CD4-positive, alpha-beta T cell treated with Interleukin-6 at 100 ng/mL for 8 hours (primary cell): ENCODE measurements at regions not wholly inside any gene's neighbourhood (a gene's known extent, or its start where the extent isn't known, plus 50 kb on each side); places are given as distances from the start of the nearest gene placed in this dataset.

Experiments used
- DNase-seq: peaks from one replicate; pipeline ENCODE4 v3.0.0-alpha.2; 2020; ENCODE audit warnings: mixed read lengths, low spot score

DNA sequence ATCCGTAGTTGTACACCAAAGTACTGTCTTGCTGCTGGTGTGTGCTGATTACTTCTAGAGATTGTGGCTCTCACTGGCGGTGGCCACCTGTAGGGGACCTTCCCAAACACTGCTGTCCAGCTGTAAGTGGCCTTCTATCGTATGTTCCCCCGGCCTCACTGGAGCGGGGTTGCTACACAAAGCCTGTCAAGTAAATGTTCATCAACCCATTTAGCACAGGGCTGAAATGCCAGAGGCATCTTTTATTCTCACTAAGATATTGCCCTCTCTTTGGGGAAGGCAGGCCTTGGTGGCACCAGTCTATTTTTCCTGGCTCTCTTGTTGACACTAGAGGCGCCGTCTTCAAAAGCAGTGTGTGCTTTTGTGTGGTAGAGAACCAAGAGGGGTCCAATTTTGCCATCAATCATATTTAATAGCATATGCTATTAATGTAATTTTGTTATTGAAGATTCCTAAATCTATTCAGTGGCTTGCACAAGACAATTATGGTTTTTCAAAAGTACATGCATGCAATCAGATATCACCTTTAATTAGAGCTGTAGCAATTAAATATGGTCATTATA lies 514.4 kb upstream of the SALL1 start:
- DNase-seq, result no peak

DNA sequence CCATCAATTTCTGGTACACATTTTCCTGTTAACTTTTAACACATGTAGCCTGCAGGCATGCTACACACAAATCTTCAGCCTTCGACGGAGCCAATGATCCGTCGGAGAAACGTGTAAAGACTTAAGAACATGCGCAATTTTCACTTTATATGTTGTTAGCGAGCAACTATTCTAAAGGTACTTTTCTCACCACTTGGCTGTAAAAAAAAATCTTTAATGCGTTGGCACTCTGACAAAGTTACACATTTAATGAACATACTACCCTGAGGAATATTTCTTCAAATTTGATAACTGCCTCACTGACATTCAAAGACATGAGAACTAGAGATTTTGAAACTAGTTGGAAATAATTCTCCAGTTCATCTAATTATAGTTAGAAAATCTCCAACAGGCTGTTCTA lies 507.5 kb upstream of the SALL1 start:
- DNase-seq, result no peak

DNA sequence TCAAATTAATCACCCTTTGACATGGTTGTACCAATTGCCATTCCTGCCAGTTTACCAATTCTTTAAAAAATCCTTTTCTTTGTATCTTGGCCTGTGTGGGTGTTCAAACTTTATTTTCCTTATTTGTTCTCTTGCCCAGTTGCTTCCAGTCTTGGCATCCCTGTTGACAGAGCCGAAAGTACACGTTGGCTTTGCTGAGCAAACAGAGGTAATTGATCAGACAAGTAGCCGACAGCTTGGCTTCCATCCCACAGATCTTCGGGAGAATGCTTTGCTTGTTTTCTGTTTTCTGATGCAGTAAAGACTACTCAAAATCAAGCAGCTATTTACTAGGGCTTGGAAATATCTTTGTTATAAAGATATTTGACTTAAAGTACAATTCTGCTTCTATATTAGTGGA lies 506.8 kb upstream of the SALL1 start:
- no peak for DNase-seq

DNA sequence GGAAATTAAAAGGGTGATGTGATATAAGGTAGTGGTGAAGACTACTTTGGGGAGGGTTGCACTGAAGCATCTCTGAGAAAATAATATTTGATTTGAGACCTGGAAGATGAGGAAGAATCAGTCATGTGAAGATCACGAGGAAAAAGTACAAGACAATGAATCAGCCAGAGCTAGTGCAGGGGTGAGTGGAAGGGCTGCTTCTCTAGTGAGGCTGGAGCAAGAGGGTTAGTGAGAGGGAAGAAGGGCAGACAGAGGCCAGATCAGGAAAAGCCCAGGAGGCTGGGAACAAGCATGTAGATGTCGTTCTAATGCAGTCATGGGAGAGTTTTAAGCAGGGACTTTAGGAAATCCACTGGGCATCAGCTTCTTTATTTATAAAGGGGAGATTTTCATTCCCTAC lies 504.2 kb upstream of the SALL1 start:
- no peak for DNase-seq

DNA sequence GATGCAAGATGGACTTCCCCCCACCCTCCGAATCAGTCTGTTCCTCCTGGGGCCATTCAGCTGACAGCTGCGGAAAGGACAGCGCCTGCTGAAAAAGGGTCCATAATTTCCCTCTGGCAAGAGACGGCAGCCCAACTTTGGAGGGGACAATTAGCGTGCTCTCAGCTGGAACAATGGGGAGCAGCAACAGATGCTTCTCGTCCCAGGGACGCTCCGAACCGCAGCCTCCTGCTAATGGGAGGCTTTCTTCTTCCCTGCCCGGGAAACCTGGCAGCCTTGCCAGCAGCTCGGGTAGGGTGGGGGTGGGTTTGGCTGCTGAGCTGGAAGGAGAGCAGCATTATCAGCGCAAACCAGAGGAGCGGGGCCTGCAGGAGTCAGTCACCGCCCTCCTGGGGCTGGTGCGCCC lies 500.0 kb upstream of the SALL1 start:
- DNase-seq, result no peak

DNA sequence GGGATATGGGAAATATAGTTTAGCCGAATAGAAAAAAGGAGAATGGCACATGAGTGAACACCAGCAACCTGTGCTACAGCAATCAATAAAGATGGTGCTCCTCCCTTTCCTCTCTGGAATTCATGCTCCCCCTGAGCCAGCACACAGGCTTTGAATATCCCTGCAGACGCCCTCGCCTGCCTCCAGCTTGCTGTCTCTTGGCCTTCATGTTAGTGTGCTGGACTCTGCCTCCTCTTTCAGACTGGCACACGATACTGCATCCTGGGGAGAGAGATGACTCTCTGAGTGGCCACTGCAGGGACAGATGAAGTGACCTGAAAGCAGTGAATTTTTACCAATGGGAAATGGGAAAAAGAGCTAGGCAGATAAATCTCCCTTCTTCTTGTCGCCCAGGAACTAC lies 498.6 kb upstream of the SALL1 start:
- DNase-seq, result no peak

DNA sequence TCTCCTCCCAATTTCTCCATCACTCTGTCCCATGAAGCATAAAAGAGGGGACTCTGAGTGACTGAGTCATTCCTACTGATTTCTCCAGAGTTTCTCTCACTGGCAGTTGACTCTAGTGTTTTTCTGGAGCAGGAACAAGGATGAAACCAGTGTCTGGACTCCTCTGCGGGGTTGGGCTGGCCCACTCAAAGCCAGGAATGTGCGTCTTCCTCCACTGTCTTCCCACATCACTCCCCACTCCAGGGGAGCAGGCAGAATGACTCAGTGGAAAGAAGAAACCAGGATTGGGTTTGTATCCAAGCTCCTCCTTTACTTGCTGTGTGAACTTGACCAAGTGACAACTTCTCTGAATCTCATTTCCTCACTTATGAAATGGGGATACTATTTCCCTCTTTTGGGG lies 497.5 kb upstream of the SALL1 start:
- DNase-seq, result no peak

DNA sequence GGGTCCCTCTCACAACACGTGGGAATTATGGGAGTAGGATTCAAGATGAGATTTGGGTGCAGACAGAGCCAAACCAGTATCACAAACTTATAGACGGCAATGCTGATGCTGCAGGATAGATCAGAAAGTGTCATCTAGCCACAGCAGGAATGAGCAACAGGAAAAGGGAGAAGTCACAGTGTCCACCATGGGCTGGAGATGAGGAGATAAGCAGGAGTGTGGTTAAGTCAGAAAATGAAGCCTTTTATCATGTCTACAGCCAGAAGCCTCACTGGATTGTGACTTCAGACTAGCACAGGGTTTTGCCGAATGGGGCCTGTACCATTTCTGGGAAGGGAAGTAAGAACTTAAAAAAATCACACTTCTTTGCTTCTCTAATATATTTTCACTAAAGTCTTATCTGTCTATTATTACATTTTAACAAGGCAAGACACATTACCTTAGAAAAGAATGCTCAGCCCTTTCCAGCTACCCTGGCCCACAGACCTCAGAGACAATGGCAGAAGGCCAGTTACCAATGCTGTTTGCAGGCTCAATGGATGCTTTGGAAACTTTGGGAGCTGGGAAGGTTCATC lies 490.2 kb upstream of the SALL1 start:
- DNase-seq, result no peak

DNA sequence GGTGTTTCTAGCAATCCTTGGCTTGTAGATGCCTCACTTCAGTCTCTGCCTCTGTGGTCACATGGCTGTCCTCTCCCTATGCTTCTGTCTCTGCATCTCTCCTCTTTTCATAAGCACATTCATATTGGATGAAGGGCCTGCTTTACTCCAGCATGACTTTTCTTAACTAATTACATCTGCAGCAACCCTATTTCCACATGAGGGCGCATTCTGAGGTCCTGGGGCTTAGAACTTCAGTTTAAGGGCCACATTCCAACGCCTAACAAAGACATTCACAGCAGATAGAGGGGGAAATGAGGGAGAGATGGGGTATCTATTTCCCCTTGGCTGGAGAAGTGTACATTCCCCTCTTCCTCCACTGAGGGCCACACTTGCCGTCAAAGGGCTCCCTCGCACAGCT lies 489.1 kb upstream of the SALL1 start:
- DNase-seq, result no peak

DNA sequence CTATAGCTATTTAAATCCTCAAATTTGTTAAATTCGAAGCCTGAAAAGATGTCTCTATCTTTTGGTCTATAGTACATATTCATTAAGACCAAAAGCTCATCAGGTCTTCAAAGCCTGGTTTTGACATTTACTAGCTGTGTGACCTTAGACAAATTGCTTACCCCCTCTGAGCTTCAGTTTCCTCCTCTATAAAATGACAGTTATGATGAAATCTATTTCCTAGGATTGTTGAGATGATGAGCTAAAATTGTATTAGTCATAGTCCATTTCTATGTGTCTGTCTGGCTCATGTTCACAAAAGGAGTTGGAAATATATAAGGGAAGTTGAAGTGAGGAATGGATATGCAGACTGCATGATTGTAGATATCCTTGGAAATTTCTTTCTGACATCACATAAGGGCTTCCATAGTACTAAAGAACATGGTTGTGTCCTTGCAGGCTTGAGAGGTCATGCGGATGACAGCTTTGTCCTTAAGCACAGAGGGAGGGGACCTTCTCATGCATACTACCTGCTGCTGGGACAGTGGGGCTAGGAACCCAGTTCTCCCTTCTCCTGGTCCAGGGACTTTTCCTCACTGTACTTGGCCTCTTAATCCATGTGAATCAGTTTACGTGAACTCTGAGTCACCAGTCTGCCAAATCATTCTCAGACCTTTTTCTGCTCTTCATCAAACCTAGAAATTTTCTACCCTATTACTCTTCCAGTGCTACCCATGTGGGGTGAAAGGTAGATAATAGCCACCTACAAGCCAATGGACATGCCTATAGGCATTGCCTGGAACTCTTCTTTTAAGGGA lies 487.5 kb upstream of the SALL1 start:
- no peak for DNase-seq

DNA sequence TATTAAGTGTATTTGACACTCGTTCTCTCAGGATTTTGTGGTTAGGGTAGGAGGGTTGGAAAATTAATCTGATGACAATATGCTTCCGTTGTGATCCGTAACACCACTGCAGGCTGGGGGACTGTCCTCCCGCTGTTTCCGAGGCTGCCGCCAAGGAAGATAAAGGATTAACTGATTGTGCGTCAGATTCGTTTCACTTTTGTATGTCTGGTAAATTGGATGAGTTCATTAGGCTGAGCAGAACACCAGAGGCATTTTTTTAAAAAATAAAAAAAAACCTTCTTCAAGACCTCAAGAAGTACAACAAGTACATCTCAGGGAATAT lies 486.7 kb upstream of the SALL1 start:
- DNase-seq, result no peak

DNA sequence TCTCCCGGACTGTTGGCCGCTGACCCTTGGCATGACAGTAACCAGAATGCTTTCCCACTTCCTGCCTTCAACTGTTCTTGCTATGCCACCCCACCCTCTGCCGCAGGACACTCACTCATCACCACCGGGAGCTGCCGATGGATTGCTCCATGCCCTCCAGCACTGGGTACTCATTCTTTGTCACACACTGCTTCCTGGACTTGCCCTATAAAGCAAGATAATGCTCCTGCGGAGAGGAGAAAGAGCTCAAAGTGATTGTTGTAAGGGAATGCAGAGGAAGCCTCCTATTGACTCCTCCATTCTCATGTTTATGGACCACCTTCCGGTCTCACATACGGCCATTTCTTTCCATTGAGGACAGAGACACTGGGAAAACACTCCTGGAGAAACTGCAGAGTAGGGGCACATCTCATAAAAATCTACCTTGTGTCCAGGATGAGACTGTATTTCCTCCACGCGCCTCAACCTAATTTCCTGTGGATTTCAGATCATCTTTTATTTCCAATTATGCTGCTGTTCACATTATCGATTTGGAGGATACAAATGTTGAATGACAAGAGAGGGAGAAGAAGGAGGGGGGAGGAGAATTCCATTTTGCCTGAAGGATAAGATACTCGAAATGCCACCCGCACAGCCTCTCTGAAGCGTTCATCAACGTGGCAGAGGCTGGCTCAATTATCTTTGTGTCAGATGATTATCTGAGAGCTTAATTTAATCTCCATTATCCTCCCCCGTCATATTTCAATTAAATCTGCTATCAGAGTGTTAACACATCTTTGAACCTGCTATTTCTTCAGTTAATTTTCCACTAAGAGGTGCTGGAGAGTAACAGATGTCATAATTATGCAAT lies 486.1 kb upstream of the SALL1 start:
- no peak for DNase-seq

DNA sequence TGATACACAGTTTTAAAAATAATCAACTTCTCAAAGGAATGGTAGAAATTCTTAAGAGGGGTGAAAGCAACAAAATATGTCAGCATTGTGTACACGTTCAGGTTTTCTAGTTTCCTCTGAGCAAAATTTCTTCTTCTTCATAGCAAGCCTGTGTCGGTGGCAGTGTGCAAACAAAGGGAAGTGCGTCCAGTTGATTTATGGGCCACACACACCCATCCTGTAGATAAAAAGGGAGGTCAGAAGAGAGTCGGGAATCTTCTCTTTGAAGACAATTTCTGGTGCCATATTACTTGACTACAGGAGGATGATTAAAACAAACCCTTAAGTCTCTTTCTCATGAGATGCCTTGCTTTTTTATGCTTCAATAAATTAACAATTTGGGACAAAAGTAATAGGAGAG lies 484.1 kb upstream of the SALL1 start:
- no peak for DNase-seq

DNA sequence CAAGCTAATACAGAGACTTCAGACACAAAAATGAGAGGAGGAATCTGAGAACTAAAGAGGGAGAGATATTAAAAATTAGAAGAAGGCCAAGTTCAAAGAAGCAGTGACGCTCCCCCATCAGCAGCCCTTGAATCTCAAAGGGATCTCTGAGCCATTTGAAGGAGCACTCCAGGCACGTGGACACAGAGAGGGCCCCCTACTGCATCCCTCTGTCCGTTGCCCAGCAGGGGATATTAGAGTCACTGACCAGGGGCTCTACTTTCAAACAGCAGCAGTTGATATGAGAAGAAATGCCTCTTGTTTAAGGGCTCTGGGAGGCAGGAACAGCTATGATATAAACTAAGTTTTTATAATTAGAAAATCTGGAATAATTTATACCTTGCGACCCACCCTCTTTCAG lies 479.0 kb upstream of the SALL1 start:
- DNase-seq, result no peak

DNA sequence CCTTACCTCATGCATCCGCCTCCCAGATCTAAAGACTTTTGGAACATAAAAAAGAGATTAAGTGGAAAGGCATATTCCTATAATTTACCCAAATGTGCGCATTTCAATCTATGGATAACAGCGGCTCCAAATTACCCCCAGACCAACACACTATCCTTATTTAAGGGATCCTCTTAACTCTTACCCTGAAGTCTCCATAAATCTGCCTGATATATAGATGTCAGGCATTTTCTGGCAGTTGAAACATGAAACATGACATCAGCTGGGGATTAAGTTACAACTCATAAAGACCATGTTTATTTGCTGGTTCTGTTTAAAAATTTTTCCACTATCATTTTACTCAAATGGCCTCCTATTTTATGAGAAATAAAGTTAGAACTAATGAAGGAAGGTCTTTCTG lies 478.5 kb upstream of the SALL1 start:
- DNase-seq, result no peak

DNA sequence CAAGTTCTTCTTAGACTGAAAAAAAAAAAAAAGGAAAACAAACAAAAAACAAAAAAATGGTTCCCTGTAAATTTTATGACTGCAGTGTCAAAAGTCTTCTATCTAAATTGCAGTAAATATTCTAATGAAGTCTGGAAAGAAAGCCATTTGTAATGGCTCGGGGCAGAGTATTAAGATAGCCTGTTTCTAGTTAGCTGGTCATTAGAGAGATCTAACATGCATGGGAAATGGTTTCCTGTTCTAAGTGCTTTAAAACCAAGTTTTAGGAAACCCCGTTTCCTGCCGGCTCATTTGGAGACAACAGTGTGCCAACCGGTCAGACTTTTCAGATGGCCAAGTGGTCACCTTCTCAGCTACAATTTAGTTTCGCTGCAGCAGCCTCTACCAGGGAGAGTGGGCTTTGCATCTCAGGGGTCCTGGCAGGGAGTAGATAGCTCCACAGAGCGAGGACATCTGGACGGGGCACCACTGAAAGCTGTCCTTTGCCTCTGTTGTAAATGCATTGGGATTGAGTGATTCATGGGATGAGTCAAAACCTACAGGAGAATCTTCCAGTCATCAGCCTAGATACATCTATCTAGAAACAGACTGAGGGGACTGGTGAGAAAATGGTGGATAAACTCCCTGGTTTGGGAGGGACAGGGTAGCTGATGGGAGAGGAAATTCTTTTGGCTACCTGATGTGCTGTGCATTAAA lies 473.2 kb upstream of the SALL1 start:
- DNase-seq, result no peak

DNA sequence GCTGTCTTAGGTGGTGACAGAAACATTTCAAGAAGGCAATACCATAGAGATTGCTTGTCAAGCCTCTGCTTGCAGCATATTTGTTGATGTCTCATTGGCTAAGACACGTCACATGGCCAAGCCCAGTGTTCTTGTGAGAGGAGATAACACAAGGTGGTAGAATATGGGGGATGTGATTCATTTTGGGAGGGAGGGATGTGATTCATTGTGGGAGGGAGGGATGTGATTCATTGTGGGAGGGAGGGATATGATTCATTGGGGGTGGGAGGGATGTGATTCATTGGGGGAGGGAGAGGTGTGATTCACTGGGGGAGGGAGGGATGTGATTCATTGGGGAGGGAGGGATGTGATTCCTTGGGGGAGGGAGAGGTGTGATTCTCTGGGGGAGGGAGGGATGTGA lies 470.5 kb upstream of the SALL1 start:
- no peak for DNase-seq

DNA sequence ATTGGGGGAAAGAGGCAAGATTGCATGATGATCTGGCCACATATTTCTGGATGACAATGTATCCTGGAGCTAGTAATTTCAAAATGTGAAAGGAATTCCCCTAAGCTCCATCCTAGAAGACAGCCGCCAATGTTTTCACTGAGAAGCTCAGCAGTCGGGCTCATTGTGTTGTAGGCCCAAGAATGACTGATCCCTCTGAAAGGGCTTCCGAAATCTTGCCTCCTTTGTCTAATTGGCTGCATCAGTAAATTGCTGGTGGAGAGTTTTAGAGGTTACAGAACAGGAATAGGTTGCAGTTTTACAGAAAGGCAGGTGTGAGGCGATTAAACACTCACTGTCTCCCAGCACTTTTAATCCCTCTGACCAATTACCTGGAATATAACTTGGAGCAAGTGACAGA lies 464.1 kb upstream of the SALL1 start:
- no peak for DNase-seq

DNA sequence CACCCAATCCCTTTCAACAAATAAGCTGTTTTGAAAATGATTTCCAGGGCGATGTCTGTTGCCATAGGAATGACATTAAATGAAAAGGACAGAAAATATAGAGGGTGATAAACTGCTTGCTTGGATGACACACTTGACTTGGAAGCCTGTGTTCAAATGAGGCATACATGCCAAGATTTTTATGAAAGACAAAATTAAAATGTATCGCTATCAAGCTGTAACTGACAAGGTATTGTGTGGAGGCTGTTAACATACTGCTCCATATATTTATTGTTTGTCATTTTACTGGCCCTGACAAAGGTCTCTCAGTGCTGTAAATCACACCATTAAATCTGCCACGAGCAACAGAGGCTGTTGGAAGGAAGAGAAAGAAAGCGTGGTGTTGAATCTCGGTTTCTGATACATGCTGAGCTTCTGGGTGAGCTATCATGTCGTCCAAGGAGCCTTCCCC lies 456.2 kb upstream of the SALL1 start:
- DNase-seq, result no peak

DNA sequence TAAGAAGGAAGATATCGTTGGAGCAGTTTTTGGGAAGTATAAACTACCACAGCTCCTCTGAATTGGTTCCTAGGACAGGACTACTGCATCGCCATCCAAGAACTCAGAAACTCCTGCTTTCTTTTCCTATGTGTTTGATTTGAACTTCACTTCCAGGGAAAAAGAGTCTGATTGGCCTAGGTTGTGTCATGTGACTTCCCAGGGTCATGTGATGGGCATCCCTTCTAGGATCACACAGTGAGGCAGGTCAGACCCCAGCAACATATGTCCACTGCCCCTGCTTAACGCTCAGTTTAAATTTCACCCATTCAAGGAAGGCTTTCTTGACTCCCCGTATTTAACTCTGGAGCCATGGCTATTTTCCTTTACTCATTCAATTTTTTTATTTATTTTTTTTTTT lies 445.2 kb upstream of the SALL1 start:
- DNase-seq, result no peak

DNA sequence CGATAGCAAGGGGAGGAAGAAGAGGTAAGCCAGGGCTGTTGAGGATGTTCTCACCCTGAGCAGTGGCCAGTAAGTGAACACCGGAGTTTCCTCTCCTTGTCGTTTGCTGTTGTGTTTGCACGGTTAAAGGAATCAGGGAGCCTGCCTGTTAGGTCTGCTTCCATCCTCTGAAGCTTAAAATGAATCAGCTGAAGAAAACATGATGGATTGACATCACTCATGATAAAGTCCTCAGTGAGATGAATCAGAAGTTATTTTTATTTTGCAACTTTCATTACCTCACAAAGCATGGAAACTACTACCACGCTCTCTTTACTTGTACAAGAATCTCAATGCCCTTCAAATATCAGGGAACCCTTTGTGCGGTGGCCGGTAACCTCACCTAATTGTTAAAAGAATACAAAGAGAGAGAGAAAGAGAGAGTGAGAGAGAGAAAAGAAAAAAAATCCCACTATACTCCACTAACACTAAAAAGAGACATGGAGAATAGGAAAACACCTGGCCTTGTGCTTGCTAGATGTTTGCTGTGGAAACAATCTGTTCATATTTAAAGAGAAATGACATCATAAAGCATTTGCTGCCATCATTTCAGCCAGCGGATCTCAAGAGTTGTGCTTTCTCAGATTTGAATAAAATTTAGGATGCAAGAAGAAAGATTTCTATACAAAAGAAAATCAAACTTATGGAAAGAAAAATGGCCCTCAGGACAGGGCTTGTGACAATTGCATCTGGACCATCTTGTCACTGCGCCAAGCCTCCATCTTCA lies 441.6 kb upstream of the SALL1 start:
- no peak for DNase-seq
